Prostate gland (tissue), 2 donors: ENCODE measurements at regions not wholly inside any gene's neighbourhood (a gene's known extent, or its start where the extent isn't known, plus 50 kb on each side); places are given as distances from the start of the nearest gene placed in this dataset.
"Not testable (repeated sequence)": the region's sequence is repeated elsewhere in the genome, so short reads cannot be mapped to it uniquely, and the experiment has no call there.

Experiments
- DNase-seq: peaks from one replicate; pipeline ENCODE4 v3.0.0-alpha.2; 2019; ENCODE audit warnings: low spot score
- H3K27ac ChIP-seq, 2 donors: fragments of 200-600 bp; sonication (generic); 2 replicates each; pipeline ENCODE4 v1.5.1; 2017 to 2019
- H3K27me3 ChIP-seq: fragments of 200-600 bp; sonication (generic); replicated peaks from 2 replicates; pipeline ENCODE4 v1.5.1; 2019; ENCODE audit not compliant: insufficient read depth
- H3K36me3 ChIP-seq, 2 donors: fragments of 200-600 bp; sonication (generic); 1 replicate in 1 of 2; 2 replicates in 1 of 2; pipeline versions ENCODE4 v1.5.1 to v1.8.1; 2017 to 2019
- H3K4me1 ChIP-seq: fragments of 200-600 bp; sonication (generic); replicated peaks from 2 replicates; pipeline ENCODE4 v1.5.1; 2019
- H3K4me3 ChIP-seq, 2 donors: fragments of 200-600 bp; sonication (generic); 2 replicates each; pipeline ENCODE4 v1.5.1; 2017 to 2019
- H3K9me3 ChIP-seq: fragments of 200-600 bp; sonication (generic); 2 replicates; pipeline ENCODE4 v1.5.1; 2017
- POLR2A ChIP-seq: fragments of 450-650 bp; IDR thresholded peaks from one replicate; pipeline ENCODE4 v1.6.1; 2016; ENCODE audit warnings: antibody characterized with exemption, mild to moderate bottlenecking
- POLR2AphosphoS5 ChIP-seq: sonication (generic); formaldehyde crosslinking; IDR thresholded peaks from one replicate; pipeline ENCODE4 v1.6.1; 2017; ENCODE audit warnings: antibody characterized with exemption
- WGBS: methylation state at CpG from one replicate; pipeline ENCODE4 v1.1.5; 2018; 5-methylcytosine and 5-hydroxymethylcytosine counted together
- intact Hi-C: fragments of 100-400 bp; cut with DNase I; formaldehyde crosslinking; loops from one replicate; pipeline ENCODE4 v1.14.2; 2022
- TF ChIP-seq, protein P1 (sequence below), 4 experiments: fragments of 200-600 bp in 2 of 4; fragments of 450-650 bp in 2 of 4; sonication (generic) in 2 of 4; IDR thresholded peaks; 1 replicate in 3 of 4; 2 replicates in 1 of 4; pipeline ENCODE4 v1.5.1; 2016 to 2019; ENCODE audit warnings: antibody characterized with exemption in 4 of 4, mild to moderate bottlenecking in 2 of 4, moderate library complexity in 2 of 4

GRCh38 chr1:38772953-38773352, 86.6 kb downstream of the RRAGC start:
- no peak overlapping the region for H3K4me3 ChIP-seq
- DNase-seq, result no peak
- no peaks in the 10 kb centered on the region for H3K4me1 ChIP-seq
- intact Hi-C loops, result no loop called here
- no peaks in the 10 kb centered on the region for H3K9me3 ChIP-seq
- no peak overlapping the region for H3K27ac ChIP-seq
- H3K27me3 ChIP-seq, result peaks cover 2% of the 10 kb centered on the region
- no peak for TF ChIP-seq POLR2A
- TF ChIP-seq, protein P1, sequence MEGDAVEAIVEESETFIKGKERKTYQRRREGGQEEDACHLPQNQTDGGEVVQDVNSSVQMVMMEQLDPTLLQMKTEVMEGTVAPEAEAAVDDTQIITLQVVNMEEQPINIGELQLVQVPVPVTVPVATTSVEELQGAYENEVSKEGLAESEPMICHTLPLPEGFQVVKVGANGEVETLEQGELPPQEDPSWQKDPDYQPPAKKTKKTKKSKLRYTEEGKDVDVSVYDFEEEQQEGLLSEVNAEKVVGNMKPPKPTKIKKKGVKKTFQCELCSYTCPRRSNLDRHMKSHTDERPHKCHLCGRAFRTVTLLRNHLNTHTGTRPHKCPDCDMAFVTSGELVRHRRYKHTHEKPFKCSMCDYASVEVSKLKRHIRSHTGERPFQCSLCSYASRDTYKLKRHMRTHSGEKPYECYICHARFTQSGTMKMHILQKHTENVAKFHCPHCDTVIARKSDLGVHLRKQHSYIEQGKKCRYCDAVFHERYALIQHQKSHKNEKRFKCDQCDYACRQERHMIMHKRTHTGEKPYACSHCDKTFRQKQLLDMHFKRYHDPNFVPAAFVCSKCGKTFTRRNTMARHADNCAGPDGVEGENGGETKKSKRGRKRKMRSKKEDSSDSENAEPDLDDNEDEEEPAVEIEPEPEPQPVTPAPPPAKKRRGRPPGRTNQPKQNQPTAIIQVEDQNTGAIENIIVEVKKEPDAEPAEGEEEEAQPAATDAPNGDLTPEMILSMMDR (IDR thresholded peaks at IDR 0.05), result no peak
- no peak for TF ChIP-seq POLR2AphosphoS5
- WGBS, result 70% methylated on average over 3 of the region's 3 CpGs
- no peaks in the 10 kb centered on the region for H3K36me3 ChIP-seq

GRCh38 chr1:38772026-38772425, 87.5 kb downstream of the RRAGC start:
- H3K4me3 ChIP-seq, result no peak overlapping the region
- H3K27me3 ChIP-seq, result peaks cover 4% of the 10 kb centered on the region
- H3K36me3 ChIP-seq, result no peaks in the 10 kb centered on the region
- WGBS, result 48% methylated on average over 4 of the region's 4 CpGs
- H3K4me1 ChIP-seq, result no peaks in the 10 kb centered on the region
- H3K27ac ChIP-seq, result no peak overlapping the region
- no peak for DNase-seq
- no peaks in the 10 kb centered on the region for H3K9me3 ChIP-seq
- TF ChIP-seq POLR2A, result no peak
- TF ChIP-seq POLR2AphosphoS5, result no peak
- TF ChIP-seq, protein P1 (IDR thresholded peaks at IDR 0.05), result no peak
- intact Hi-C loops, result no loop called here

DNA sequence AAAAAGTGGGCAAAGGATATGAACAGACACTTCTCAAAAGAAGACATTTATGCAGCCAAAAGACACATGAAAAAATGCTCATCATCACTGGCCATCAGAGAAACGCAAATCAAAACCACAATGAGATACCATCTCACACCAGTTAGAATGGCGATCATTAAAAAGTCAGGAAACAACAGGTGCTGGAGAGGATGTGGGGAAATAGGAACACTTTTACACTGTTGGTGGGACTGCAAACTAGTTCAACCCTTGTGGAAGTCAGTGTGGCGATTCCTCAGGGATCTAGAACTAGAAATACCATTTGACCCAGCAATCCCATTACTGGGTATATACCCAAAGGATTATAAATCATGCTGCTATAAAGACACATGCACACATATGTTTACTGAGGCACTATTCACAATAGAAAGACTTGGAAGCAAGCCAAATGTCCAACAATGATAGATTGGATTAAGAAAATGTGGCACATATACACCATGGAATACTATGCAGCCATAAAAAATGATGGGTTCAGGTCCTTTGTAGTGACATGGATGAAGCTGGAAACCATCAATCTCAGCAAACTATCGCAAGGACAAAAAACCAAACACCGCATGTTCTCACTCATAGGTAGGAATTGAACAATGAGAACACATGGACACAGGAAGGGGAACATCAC, 88.9 kb downstream of the RRAGC start:
- H3K27ac ChIP-seq, H3K4me1 ChIP-seq, intact Hi-C loops, H3K27me3 ChIP-seq, H3K9me3 ChIP-seq, H3K4me3 ChIP-seq, DNase-seq, H3K36me3 ChIP-seq: not testable (repeated sequence)
- WGBS, result 90% methylated on average over 3 of the region's 5 CpGs

- Histone ChIP-seq H3K27me3 (peaks cover 2% of the 10 kb centered on the region), H3K36me3 (no peaks in the 10 kb centered on the region), H3K9me3 (no peaks in the 10 kb centered on the region), H3K27ac (no peak overlapping the region), H3K4me3 (no peak overlapping the region), H3K4me1 (no peaks in the 10 kb centered on the region)
- 72% methylated on average over 7 of the region's 7 CpGs for WGBS
- intact Hi-C loops, result no loop called here
- DNase-seq, result no peak
- TF ChIP-seq, protein P1 (IDR thresholded peaks at IDR 0.05), result no peak
- TF ChIP-seq POLR2AphosphoS5 (no peak), POLR2A (no peak)
Observed at GRCh38 chr1:38766125-38766524, 93.4 kb downstream of the RRAGC start.

DNA sequence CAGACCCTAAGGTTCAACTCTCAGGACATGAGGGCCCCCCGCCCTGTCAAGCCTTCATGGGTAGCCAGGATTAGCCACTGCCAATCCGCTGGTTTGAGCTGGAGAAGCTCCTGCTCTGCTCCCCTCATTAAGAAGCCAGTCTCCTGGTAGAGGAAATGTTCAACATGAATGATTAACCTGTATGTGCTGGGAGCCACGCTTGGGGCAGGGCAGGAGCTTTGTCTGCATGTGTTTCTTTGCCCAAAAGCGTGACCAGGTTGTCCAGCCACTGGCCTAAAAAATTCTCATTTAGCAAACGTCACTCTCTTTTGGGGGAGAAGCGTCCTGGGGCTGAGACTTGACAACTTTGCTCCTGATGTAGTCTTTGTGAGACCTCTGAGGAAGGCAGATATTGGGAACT, 96.5 kb downstream of the RRAGC start:
- intact Hi-C loops, result no loop called here
- no peaks in the 10 kb centered on the region for H3K9me3 ChIP-seq
- peaks cover 2% of the 10 kb centered on the region for H3K27me3 ChIP-seq
- TF ChIP-seq POLR2A (no peak), POLR2AphosphoS5 (no peak)
- TF ChIP-seq, protein P1 (IDR thresholded peaks at IDR 0.05), result no peak
- no peak overlapping the region for H3K27ac ChIP-seq
- H3K4me1 ChIP-seq, result no peaks in the 10 kb centered on the region
- WGBS, result 88% methylated on average over 6 of the region's 6 CpGs
- no peak for DNase-seq
- no peak overlapping the region for H3K4me3 ChIP-seq
- no peaks in the 10 kb centered on the region for H3K36me3 ChIP-seq
